HG02981 (cell line): ENCODE measurements at regions not wholly inside any gene's neighbourhood (a gene's known extent, or its start where the extent isn't known, plus 50 kb on each side); places are given as distances from the start of the nearest gene placed in this dataset.

Source experiments
- ATAC-seq: cut with Tn5 transposase; IDR thresholded peaks from one replicate; pipeline ENCODE4 v1.9.1; 2021; ENCODE audit warnings: mild to moderate bottlenecking, moderate library complexity; ENCODE audit not compliant: unreplicated experiment

DNA sequence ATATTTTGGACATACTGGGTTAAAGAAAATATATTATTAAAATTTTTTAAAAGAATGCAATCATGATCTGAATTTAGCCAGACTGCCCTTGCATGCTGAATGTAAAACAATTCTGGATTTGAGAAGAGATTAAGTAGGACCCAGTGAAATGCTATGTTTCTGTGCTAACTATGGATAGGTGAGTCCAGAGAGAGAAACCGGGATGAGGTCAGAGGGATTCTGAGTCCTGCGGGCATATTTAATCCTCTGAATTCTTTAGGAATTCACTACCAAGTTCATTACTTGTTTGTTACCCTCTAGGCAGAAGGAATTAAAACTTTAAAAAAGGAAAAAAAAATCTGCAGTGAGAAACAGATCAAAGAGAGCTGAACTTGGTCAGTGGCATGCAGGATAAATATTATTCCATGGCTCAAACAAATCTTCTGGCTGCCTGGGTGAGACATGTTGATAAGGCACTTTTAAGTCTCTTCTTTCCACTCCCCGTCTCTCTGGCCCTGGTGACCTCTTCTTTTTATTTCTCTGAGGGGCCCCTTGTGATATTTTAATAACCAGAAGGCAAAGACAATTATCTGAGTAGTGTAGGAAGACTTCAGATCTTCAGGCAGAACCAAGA is 50.2 kb upstream of the LYZL1 start:
- ATAC-seq = no peak
